ENCODE measurements at regions not wholly inside any gene's neighbourhood (a gene's known extent, or its start where the extent isn't known, plus 50 kb on each side); places are given as distances from the start of the nearest gene placed in this dataset.

GRCh38 chr3:164230385-164231094 lies 847.8 kb downstream of the SI start:
- Histone ChIP-seq H3K9ac (ENCODE audit: low read length in 2 of 2) (no peak overlapping the region), H3K4me3 (ENCODE audit: low read length in 2 of 2) (no peak overlapping the region), H3K9me3 (ENCODE audit: control insufficient read depth in 2 of 2, low read length in 2 of 2) (no peaks in the 10 kb centered on the region), H3K4me1 (ENCODE audit: control insufficient read depth, insufficient read depth, low read length) (no peaks in the 10 kb centered on the region), H3K27ac (ENCODE audit: low read length) (no peak overlapping the region), H3K27me3 (ENCODE audit: control insufficient read depth in 1 of 2, insufficient read depth in 2 of 2, low read length in 2 of 2) (no peaks in the 10 kb centered on the region), H3K36me3 (ENCODE audit: control insufficient read depth in 2 of 2, insufficient read depth in 2 of 2, low read length in 2 of 2) (no peaks in the 10 kb centered on the region)

GRCh38 chr3:164224126-164224525 lies 854.2 kb downstream of the SI start:
- no peaks in the 10 kb centered on the region for H3K4me1 ChIP-seq (ENCODE audit: control insufficient read depth, insufficient read depth, low read length)
- H3K9ac ChIP-seq (ENCODE audit: low read length in 2 of 2): no peak overlapping the region
- no peaks in the 10 kb centered on the region for H3K9me3 ChIP-seq (ENCODE audit: control insufficient read depth in 2 of 2, low read length in 2 of 2)
- no peak overlapping the region for H3K27ac ChIP-seq (ENCODE audit: low read length)
- H3K4me3 ChIP-seq (ENCODE audit: low read length in 2 of 2): no peak overlapping the region
- H3K36me3 ChIP-seq (ENCODE audit: control insufficient read depth in 2 of 2, insufficient read depth in 2 of 2, low read length in 2 of 2): no peaks in the 10 kb centered on the region
- H3K27me3 ChIP-seq (ENCODE audit: control insufficient read depth in 1 of 2, insufficient read depth in 2 of 2, low read length in 2 of 2): no peaks in the 10 kb centered on the region

- H3K27me3 ChIP-seq (ENCODE audit: control insufficient read depth in 1 of 2, insufficient read depth in 2 of 2, low read length in 2 of 2): no peaks in the 10 kb centered on the region
- no peaks in the 10 kb centered on the region for H3K4me1 ChIP-seq (ENCODE audit: control insufficient read depth, insufficient read depth, low read length)
- H3K9ac ChIP-seq (ENCODE audit: low read length in 2 of 2): no peak overlapping the region
- H3K9me3 ChIP-seq (ENCODE audit: control insufficient read depth in 2 of 2, low read length in 2 of 2): peaks cover 0 to 3% of the 10 kb centered on the region in 2 donors
- no peak overlapping the region for H3K27ac ChIP-seq (ENCODE audit: low read length)
- H3K4me3 ChIP-seq (ENCODE audit: low read length in 2 of 2): no peak overlapping the region
- H3K36me3 ChIP-seq (ENCODE audit: control insufficient read depth in 2 of 2, insufficient read depth in 2 of 2, low read length in 2 of 2): no peaks in the 10 kb centered on the region
Measured at GRCh38 chr3:164222197-164222596, 856.1 kb downstream of the SI start.

GRCh38 chr3:164221297-164221696 lies 857.0 kb downstream of the SI start:
- Histone ChIP-seq H3K9ac (ENCODE audit: low read length in 2 of 2) (no peak overlapping the region), H3K9me3 (ENCODE audit: control insufficient read depth in 2 of 2, low read length in 2 of 2) (peaks cover 0 to 3% of the 10 kb centered on the region in 2 donors), H3K4me3 (ENCODE audit: low read length in 2 of 2) (no peak overlapping the region), H3K4me1 (ENCODE audit: control insufficient read depth, insufficient read depth, low read length) (no peaks in the 10 kb centered on the region), H3K27ac (ENCODE audit: low read length) (no peak overlapping the region), H3K36me3 (ENCODE audit: control insufficient read depth in 2 of 2, insufficient read depth in 2 of 2, low read length in 2 of 2) (no peaks in the 10 kb centered on the region), H3K27me3 (ENCODE audit: control insufficient read depth in 1 of 2, insufficient read depth in 2 of 2, low read length in 2 of 2) (no peaks in the 10 kb centered on the region)

GRCh38 chr3:164209363-164209762 lies 868.9 kb downstream of the SI start:
- H3K27me3 ChIP-seq (ENCODE audit: control insufficient read depth in 1 of 2, insufficient read depth in 2 of 2, low read length in 2 of 2): no peaks in the 10 kb centered on the region
- no peaks in the 10 kb centered on the region for H3K36me3 ChIP-seq (ENCODE audit: control insufficient read depth in 2 of 2, insufficient read depth in 2 of 2, low read length in 2 of 2)
- no peaks in the 10 kb centered on the region for H3K9me3 ChIP-seq (ENCODE audit: control insufficient read depth in 2 of 2, low read length in 2 of 2)
- H3K9ac ChIP-seq (ENCODE audit: low read length in 2 of 2): no peak overlapping the region
- no peaks in the 10 kb centered on the region for H3K4me1 ChIP-seq (ENCODE audit: control insufficient read depth, insufficient read depth, low read length)
- H3K4me3 ChIP-seq (ENCODE audit: low read length in 2 of 2): no peak overlapping the region
- no peak overlapping the region for H3K27ac ChIP-seq (ENCODE audit: low read length)

GRCh38 chr3:164208821-164209220 lies 869.5 kb downstream of the SI start:
- H3K9me3 ChIP-seq (ENCODE audit: control insufficient read depth in 2 of 2, low read length in 2 of 2): no peaks in the 10 kb centered on the region
- no peak overlapping the region for H3K4me3 ChIP-seq (ENCODE audit: low read length in 2 of 2)
- no peaks in the 10 kb centered on the region for H3K4me1 ChIP-seq (ENCODE audit: control insufficient read depth, insufficient read depth, low read length)
- H3K27ac ChIP-seq (ENCODE audit: low read length): no peak overlapping the region
- H3K9ac ChIP-seq (ENCODE audit: low read length in 2 of 2): no peak overlapping the region
- no peaks in the 10 kb centered on the region for H3K27me3 ChIP-seq (ENCODE audit: control insufficient read depth in 1 of 2, insufficient read depth in 2 of 2, low read length in 2 of 2)
- no peaks in the 10 kb centered on the region for H3K36me3 ChIP-seq (ENCODE audit: control insufficient read depth in 2 of 2, insufficient read depth in 2 of 2, low read length in 2 of 2)

- Histone ChIP-seq H3K9ac (ENCODE audit: low read length in 2 of 2) (no peak overlapping the region), H3K27me3 (ENCODE audit: control insufficient read depth in 1 of 2, insufficient read depth in 2 of 2, low read length in 2 of 2) (no peaks in the 10 kb centered on the region), H3K27ac (ENCODE audit: low read length) (no peak overlapping the region), H3K36me3 (ENCODE audit: control insufficient read depth in 2 of 2, insufficient read depth in 2 of 2, low read length in 2 of 2) (no peaks in the 10 kb centered on the region), H3K9me3 (ENCODE audit: control insufficient read depth in 2 of 2, low read length in 2 of 2) (no peaks in the 10 kb centered on the region), H3K4me1 (ENCODE audit: control insufficient read depth, insufficient read depth, low read length) (no peaks in the 10 kb centered on the region), H3K4me3 (ENCODE audit: low read length in 2 of 2) (no peak overlapping the region)
Measured at GRCh38 chr3:164208048-164208447, 870.2 kb downstream of the SI start.

GRCh38 chr3:164200053-164200823 lies 878.1 kb downstream of the SI start:
- Histone ChIP-seq H3K9ac (ENCODE audit: low read length in 2 of 2) (no peak overlapping the region), H3K9me3 (ENCODE audit: control insufficient read depth in 2 of 2, low read length in 2 of 2) (no peaks in the 10 kb centered on the region), H3K27me3 (ENCODE audit: control insufficient read depth in 1 of 2, insufficient read depth in 2 of 2, low read length in 2 of 2) (no peaks in the 10 kb centered on the region), H3K36me3 (ENCODE audit: control insufficient read depth in 2 of 2, insufficient read depth in 2 of 2, low read length in 2 of 2) (no peaks in the 10 kb centered on the region), H3K4me1 (ENCODE audit: control insufficient read depth, insufficient read depth, low read length) (no peaks in the 10 kb centered on the region), H3K27ac (ENCODE audit: low read length) (no peak overlapping the region), H3K4me3 (ENCODE audit: low read length in 2 of 2) (no peak overlapping the region)

GRCh38 chr3:164196477-164196876 lies 881.8 kb downstream of the SI start:
- H3K36me3 ChIP-seq (ENCODE audit: control insufficient read depth in 2 of 2, insufficient read depth in 2 of 2, low read length in 2 of 2): no peaks in the 10 kb centered on the region
- H3K4me1 ChIP-seq (ENCODE audit: control insufficient read depth, insufficient read depth, low read length): no peaks in the 10 kb centered on the region
- H3K27ac ChIP-seq (ENCODE audit: low read length): no peak overlapping the region
- H3K9me3 ChIP-seq (ENCODE audit: control insufficient read depth in 2 of 2, low read length in 2 of 2): no peaks in the 10 kb centered on the region
- no peaks in the 10 kb centered on the region for H3K27me3 ChIP-seq (ENCODE audit: control insufficient read depth in 1 of 2, insufficient read depth in 2 of 2, low read length in 2 of 2)
- no peak overlapping the region for H3K9ac ChIP-seq (ENCODE audit: low read length in 2 of 2)
- no peak overlapping the region for H3K4me3 ChIP-seq (ENCODE audit: low read length in 2 of 2)

- H3K9me3 ChIP-seq (ENCODE audit: control insufficient read depth in 2 of 2, low read length in 2 of 2): no peaks in the 10 kb centered on the region
- H3K36me3 ChIP-seq (ENCODE audit: control insufficient read depth in 2 of 2, insufficient read depth in 2 of 2, low read length in 2 of 2): no peaks in the 10 kb centered on the region
- no peak overlapping the region for H3K4me3 ChIP-seq (ENCODE audit: low read length in 2 of 2)
- H3K4me1 ChIP-seq (ENCODE audit: control insufficient read depth, insufficient read depth, low read length): no peaks in the 10 kb centered on the region
- H3K9ac ChIP-seq (ENCODE audit: low read length in 2 of 2): no peak overlapping the region
- no peak overlapping the region for H3K27ac ChIP-seq (ENCODE audit: low read length)
- no peaks in the 10 kb centered on the region for H3K27me3 ChIP-seq (ENCODE audit: control insufficient read depth in 1 of 2, insufficient read depth in 2 of 2, low read length in 2 of 2)
Measured at GRCh38 chr3:164194842-164195241, 883.5 kb downstream of the SI start.

- no peaks in the 10 kb centered on the region for H3K36me3 ChIP-seq (ENCODE audit: control insufficient read depth in 2 of 2, insufficient read depth in 2 of 2, low read length in 2 of 2)
- no peaks in the 10 kb centered on the region for H3K9me3 ChIP-seq (ENCODE audit: control insufficient read depth in 2 of 2, low read length in 2 of 2)
- no peak overlapping the region for H3K27ac ChIP-seq (ENCODE audit: low read length)
- H3K9ac ChIP-seq (ENCODE audit: low read length in 2 of 2): no peak overlapping the region
- H3K4me1 ChIP-seq (ENCODE audit: control insufficient read depth, insufficient read depth, low read length): no peaks in the 10 kb centered on the region
- no peaks in the 10 kb centered on the region for H3K27me3 ChIP-seq (ENCODE audit: control insufficient read depth in 1 of 2, insufficient read depth in 2 of 2, low read length in 2 of 2)
- no peak overlapping the region for H3K4me3 ChIP-seq (ENCODE audit: low read length in 2 of 2)
Measured at GRCh38 chr3:164192974-164193373, 885.3 kb downstream of the SI start.
